HCT116 (cell line): ENCODE measurements at regions not wholly inside any gene's neighbourhood (a gene's known extent, or its start where the extent isn't known, plus 50 kb on each side); places are given as distances from the start of the nearest gene placed in this dataset.

ENCODE experiments used
- ATAC-seq: fragments of 200-7000 bp; cut with Tn5 transposase; 2 replicates; pipeline ENCODE4 v1.9.1; 2020; ENCODE audit warnings: mild to moderate bottlenecking, moderate library complexity
- BruUV-seq: library from RNA; stranded (reverse); fragments of 400-500 nt; replicated peaks from 2 replicates; lab custom pipeline; 2021; lab: Mats Ljungman, UMichigan
- CTCF ChIA-PET: fragments of 300-600 bp; sonication (Branson Sonifier 250); formaldehyde crosslinking; loops from one replicate; lab custom pipeline; 2021; ENCODE audit warnings: antibody characterized with exemption; lab: Charles Lee
- POLR2A ChIA-PET: fragments of 300-600, 350-600 bp; sonication (Branson Sonifier 250); formaldehyde crosslinking; loops from one replicate; lab custom pipeline; 2021; ENCODE audit warnings: antibody characterized with exemption; lab: Charles Lee
- RAD21 ChIA-PET, 2 experiments: fragments of 300-600 bp; sonication (Branson Sonifier 250); formaldehyde crosslinking; loops; one replicate each; lab custom pipeline; 2023; ENCODE audit warnings: low total read pairs in 2 of 2; ENCODE audit not compliant: uncharacterized antibody in 2 of 2, unreplicated experiment in 2 of 2, low non-redundant PET in 1 of 2; lab: Charles Lee
- DNase-seq: peaks from one replicate; pipeline ENCODE4 v3.0.0-alpha.2; 2010; ENCODE audit warnings: low read depth, low spot score
- H2AFZ ChIP-seq: fragments of 200-600 bp; shearing (Covaris generic), sonication (generic); 2 replicates; pipeline ENCODE4 v1.6.1; 2017; ENCODE audit warnings: low read depth, mixed run types, mixed read lengths, antibody characterized with exemption, low read length; ENCODE audit not compliant: poor library complexity, severe bottlenecking
- H3K27ac ChIP-seq: 2 replicates; pipeline ENCODE4 v1.5.1; 2012; ENCODE audit warnings: low read depth, low read length
- H3K27me3 ChIP-seq: fragments of 200-600 bp; sonication (generic); 2 replicates; pipeline ENCODE4 v1.6.1; 2016; ENCODE audit warnings: mixed run types, low read length, mixed read lengths; ENCODE audit not compliant: insufficient read depth
- H3K36me3 ChIP-seq, 2 experiments: fragments of 200-500 bp in 1 of 2; fragments of 200-600 bp in 1 of 2; sonication (Bioruptor generic) in 1 of 2; sonication (generic) in 1 of 2; 2 replicates each; pipeline versions ENCODE4 v1.5.1 to v1.6.1; 2014 to 2016; ENCODE audit warnings: low read length in 2 of 2, inconsistent platforms in 1 of 2, mixed read lengths in 1 of 2, mixed run types in 1 of 2; ENCODE audit not compliant: insufficient read depth in 2 of 2, control insufficient read depth in 1 of 2
- H3K4me1 ChIP-seq, 2 experiments: fragments of 200-600 bp in 1 of 2; sonication (generic) in 1 of 2; 2 replicates each; pipeline versions ENCODE4 v1.5.1 to v1.6.1; 2012 to 2017; ENCODE audit warnings: low read length in 2 of 2, inconsistent platforms in 1 of 2, mild to moderate bottlenecking in 1 of 2, mixed read lengths in 1 of 2, mixed run types in 1 of 2, moderate library complexity in 1 of 2; ENCODE audit not compliant: insufficient read depth in 2 of 2, control insufficient read depth in 1 of 2
- H3K4me2 ChIP-seq: fragments of 200-600 bp; sonication (generic); 2 replicates; pipeline ENCODE4 v1.6.1; 2017; ENCODE audit warnings: mixed run types, low read length, mixed read lengths
- H3K4me3 ChIP-seq, 2 experiments: fragments of 200-600 bp in 1 of 2; sonication (generic) in 1 of 2; replicated peaks in 1 of 2; 2 replicates each; pipeline ENCODE4 v1.5.1; 2011 to 2016; ENCODE audit warnings: low read length in 2 of 2, control low read depth in 1 of 2, low read depth in 1 of 2, mild to moderate bottlenecking in 1 of 2, mixed read lengths in 1 of 2, mixed run types in 1 of 2
- H3K79me2 ChIP-seq: fragments of 200-600 bp; sonication (generic); 2 replicates; pipeline ENCODE4 v1.6.1; 2017; ENCODE audit warnings: mild to moderate bottlenecking, mixed run types, low read length, moderate library complexity, mixed read lengths; ENCODE audit not compliant: insufficient read depth
- H3K9ac ChIP-seq: fragments of 200-600 bp; sonication (generic); 2 replicates; pipeline ENCODE4 v1.6.1; 2016; ENCODE audit warnings: low read length, mixed read lengths
- H3K9me2 ChIP-seq: fragments of 200-600 bp; sonication (generic), shearing (Covaris generic); 2 replicates; pipeline ENCODE4 v1.6.1; 2017; ENCODE audit warnings: mixed run types, mild to moderate bottlenecking, moderate library complexity; ENCODE audit not compliant: insufficient read depth
- H3K9me3 ChIP-seq, 2 experiments: fragments of 200-500 bp in 1 of 2; fragments of 200-600 bp in 1 of 2; sonication (Bioruptor generic) in 1 of 2; sonication (generic) in 1 of 2; 2 replicates each; pipeline ENCODE4 v1.6.1; 2014 to 2017; ENCODE audit warnings: low read length in 2 of 2, mixed read lengths in 2 of 2, inconsistent platforms in 1 of 2, low read depth in 1 of 2, mild to moderate bottlenecking in 1 of 2, mixed run types in 1 of 2, moderate library complexity in 1 of 2; ENCODE audit not compliant: control insufficient read depth in 1 of 2, insufficient read depth in 1 of 2
- H4K20me1 ChIP-seq: fragments of 200-600 bp; sonication (generic), shearing (Covaris generic); 2 replicates; pipeline ENCODE4 v1.6.1; 2017; ENCODE audit warnings: mixed run types, mild to moderate bottlenecking, moderate library complexity; ENCODE audit not compliant: insufficient read depth
- CEBPB ChIP-seq: IDR thresholded peaks from 2 replicates; pipeline ENCODE4 v1.6.1; 2012; ENCODE audit warnings: low read depth
- FOSL1 ChIP-seq: IDR thresholded peaks from 2 replicates; pipeline ENCODE4 v1.6.1; 2012; ENCODE audit warnings: low read depth
- POLR2A ChIP-seq: IDR thresholded peaks from 2 replicates; pipeline ENCODE4 v1.7.0; 2011; ENCODE audit warnings: borderline replicate concordance; ENCODE audit not compliant: insufficient read depth, insufficient read length; ENCODE audit errors: extremely low read depth
- POLR2AphosphoS5 ChIP-seq: IDR thresholded peaks from 2 replicates; pipeline ENCODE4 v1.6.1; 2011; ENCODE audit warnings: mild to moderate bottlenecking, low read depth, low read length, moderate library complexity
- SIN3A ChIP-seq: IDR thresholded peaks from 2 replicates; pipeline ENCODE4 v1.6.1; 2012; ENCODE audit warnings: low read depth
- ZFX ChIP-seq: fragments of 450-650 bp; IDR thresholded peaks from 2 replicates; pipeline ENCODE4 v1.6.1; 2017
- intact Hi-C: fragments of 100-400 bp; cut with micrococcal nuclease; formaldehyde crosslinking; loops from 2 replicates; pipeline ENCODE4 v1.10.0; 2022
- TF ChIP-seq, protein P1 (sequence below): IDR thresholded peaks from 2 replicates; pipeline ENCODE4 v1.6.1; 2012
- TF ChIP-seq, protein P2 (sequence below), 3 experiments: fragments of 200-600 bp in 1 of 3; sonication (generic) in 1 of 3; IDR thresholded peaks in 2 of 3; conservative IDR thresholded peaks in 1 of 3; 2 replicates each; pipeline ENCODE4 v1.5.1; 2012 to 2017; ENCODE audit warnings: low read depth in 2 of 3, low read length in 2 of 3, antibody characterized with exemption in 1 of 3, borderline replicate concordance in 1 of 3, control low read depth in 1 of 3, mild to moderate bottlenecking in 1 of 3, mixed read lengths in 1 of 3, mixed run types in 1 of 3, moderate library complexity in 1 of 3; ENCODE audit not compliant: insufficient read depth in 1 of 3
- TF ChIP-seq, protein P3 (sequence below): IDR thresholded peaks from 2 replicates; pipeline ENCODE4 v1.6.1; 2012
- TF ChIP-seq, protein P4 (sequence below): IDR thresholded peaks from 2 replicates; pipeline ENCODE4 v1.6.1; 2012; ENCODE audit warnings: low read depth

DNA sequence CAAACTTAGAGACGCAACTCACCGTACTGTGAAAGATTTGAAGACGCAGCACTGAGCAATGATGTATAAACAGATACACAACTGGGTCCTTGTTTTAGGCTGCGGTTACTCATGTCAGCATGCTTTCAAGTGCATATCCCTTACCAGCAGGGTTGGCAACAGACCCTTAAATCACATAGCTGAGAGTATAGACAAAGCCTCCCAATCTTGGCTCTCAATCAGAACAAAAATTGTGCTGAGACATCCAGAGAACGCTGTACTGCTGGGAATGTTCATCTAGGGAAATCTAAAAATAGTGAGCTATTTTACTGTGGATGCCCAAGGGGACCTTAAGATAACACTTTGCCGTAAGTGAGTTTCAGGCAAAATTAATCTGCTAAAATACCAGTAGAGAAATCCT lies 84.4 kb upstream of the NUDT7 start:
- DNase-seq (no peak), ATAC-seq (no peak)
- H3K27ac ChIP-seq, result no peak overlapping the region
- CTCF ChIA-PET, result no interaction called here
- peaks cover 57% of the 10 kb centered on the region for H3K27me3 ChIP-seq
- no peak overlapping the region for H3K4me3 ChIP-seq
- no peaks in the 10 kb centered on the region for H3K36me3 ChIP-seq
- POLR2A ChIA-PET, result no interaction called here
- RAD21 ChIA-PET, result no interaction called here
- no peak overlapping the region for H3K4me2 ChIP-seq
- no peaks in the 10 kb centered on the region for H3K79me2 ChIP-seq
- no peak for TF ChIP-seq FOSL1
- no peak for TF ChIP-seq POLR2AphosphoS5
- TF ChIP-seq, protein P1, sequence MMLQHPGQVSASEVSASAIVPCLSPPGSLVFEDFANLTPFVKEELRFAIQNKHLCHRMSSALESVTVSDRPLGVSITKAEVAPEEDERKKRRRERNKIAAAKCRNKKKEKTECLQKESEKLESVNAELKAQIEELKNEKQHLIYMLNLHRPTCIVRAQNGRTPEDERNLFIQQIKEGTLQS, result no peak
- TF ChIP-seq, protein P2, sequence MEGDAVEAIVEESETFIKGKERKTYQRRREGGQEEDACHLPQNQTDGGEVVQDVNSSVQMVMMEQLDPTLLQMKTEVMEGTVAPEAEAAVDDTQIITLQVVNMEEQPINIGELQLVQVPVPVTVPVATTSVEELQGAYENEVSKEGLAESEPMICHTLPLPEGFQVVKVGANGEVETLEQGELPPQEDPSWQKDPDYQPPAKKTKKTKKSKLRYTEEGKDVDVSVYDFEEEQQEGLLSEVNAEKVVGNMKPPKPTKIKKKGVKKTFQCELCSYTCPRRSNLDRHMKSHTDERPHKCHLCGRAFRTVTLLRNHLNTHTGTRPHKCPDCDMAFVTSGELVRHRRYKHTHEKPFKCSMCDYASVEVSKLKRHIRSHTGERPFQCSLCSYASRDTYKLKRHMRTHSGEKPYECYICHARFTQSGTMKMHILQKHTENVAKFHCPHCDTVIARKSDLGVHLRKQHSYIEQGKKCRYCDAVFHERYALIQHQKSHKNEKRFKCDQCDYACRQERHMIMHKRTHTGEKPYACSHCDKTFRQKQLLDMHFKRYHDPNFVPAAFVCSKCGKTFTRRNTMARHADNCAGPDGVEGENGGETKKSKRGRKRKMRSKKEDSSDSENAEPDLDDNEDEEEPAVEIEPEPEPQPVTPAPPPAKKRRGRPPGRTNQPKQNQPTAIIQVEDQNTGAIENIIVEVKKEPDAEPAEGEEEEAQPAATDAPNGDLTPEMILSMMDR (IDR thresholded peaks at IDR 0.05 in 2 of 3, conservative IDR thresholded peaks at IDR 0.05 in 1 of 3; ENCODE audit: borderline replicate concordance in 1 of 3, insufficient read depth in 1 of 3, low read depth in 2 of 3, low read length in 2 of 3), result no peak
- TF ChIP-seq ZFX, result no peak
- TF ChIP-seq, protein P3, sequence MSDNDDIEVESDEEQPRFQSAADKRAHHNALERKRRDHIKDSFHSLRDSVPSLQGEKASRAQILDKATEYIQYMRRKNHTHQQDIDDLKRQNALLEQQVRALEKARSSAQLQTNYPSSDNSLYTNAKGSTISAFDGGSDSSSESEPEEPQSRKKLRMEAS, result no peak
- TF ChIP-seq CEBPB, result no peak
- TF ChIP-seq POLR2A, result no peak
- no peak for TF ChIP-seq SIN3A
- TF ChIP-seq, protein P4, sequence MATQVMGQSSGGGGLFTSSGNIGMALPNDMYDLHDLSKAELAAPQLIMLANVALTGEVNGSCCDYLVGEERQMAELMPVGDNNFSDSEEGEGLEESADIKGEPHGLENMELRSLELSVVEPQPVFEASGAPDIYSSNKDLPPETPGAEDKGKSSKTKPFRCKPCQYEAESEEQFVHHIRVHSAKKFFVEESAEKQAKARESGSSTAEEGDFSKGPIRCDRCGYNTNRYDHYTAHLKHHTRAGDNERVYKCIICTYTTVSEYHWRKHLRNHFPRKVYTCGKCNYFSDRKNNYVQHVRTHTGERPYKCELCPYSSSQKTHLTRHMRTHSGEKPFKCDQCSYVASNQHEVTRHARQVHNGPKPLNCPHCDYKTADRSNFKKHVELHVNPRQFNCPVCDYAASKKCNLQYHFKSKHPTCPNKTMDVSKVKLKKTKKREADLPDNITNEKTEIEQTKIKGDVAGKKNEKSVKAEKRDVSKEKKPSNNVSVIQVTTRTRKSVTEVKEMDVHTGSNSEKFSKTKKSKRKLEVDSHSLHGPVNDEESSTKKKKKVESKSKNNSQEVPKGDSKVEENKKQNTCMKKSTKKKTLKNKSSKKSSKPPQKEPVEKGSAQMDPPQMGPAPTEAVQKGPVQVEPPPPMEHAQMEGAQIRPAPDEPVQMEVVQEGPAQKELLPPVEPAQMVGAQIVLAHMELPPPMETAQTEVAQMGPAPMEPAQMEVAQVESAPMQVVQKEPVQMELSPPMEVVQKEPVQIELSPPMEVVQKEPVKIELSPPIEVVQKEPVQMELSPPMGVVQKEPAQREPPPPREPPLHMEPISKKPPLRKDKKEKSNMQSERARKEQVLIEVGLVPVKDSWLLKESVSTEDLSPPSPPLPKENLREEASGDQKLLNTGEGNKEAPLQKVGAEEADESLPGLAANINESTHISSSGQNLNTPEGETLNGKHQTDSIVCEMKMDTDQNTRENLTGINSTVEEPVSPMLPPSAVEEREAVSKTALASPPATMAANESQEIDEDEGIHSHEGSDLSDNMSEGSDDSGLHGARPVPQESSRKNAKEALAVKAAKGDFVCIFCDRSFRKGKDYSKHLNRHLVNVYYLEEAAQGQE, result no peak
- TF ChIP-seq, all 23 proteins: peak for 0
- Histone ChIP-seq H4K20me1 (no peaks in the 10 kb centered on the region), H2AFZ (no peak overlapping the region), H3K9ac (no peak overlapping the region), H3K4me1 (no peaks in the 10 kb centered on the region), H3K9me2 (no peaks in the 10 kb centered on the region), H3K9me3 (no peaks in the 10 kb centered on the region)
- intact Hi-C loops, result no loop called here
- no TSS peak for BruUV-seq
